EH (cell line): ENCODE measurements at regions not wholly inside any gene's neighbourhood (a gene's known extent, or its start where the extent isn't known, plus 50 kb on each side); places are given as distances from the start of the nearest gene placed in this dataset.
"Not testable (repeated sequence)": the region's sequence is repeated elsewhere in the genome, so short reads cannot be mapped to it uniquely, and the experiment has no call there.

Experiments used
- DNase-seq: peaks from one replicate; pipeline ENCODE4 v3.0.0-alpha.2; 2015; ENCODE audit warnings: low read depth

- DNase-seq: no peak
These were observed 272.8 kb downstream of the CYRIA start for GRCh38 chr2:16392647-16393499.

GRCh38 chr2:16391986-16392385, 273.6 kb downstream of the CYRIA start:
- no peak for DNase-seq

- DNase-seq: no peak
These were observed 275.1 kb downstream of the CYRIA start for GRCh38 chr2:16390561-16390960.

- no peak for DNase-seq
These were observed 276.0 kb downstream of the CYRIA start for GRCh38 chr2:16389611-16390010.

GRCh38 chr2:16388199-16388830, 277.3 kb downstream of the CYRIA start:
- not testable (repeated sequence) for DNase-seq

- DNase-seq: no peak
These were observed 278.1 kb downstream of the CYRIA start for GRCh38 chr2:16387461-16387984.

- no peak for DNase-seq
These were observed 279.2 kb downstream of the CYRIA start for GRCh38 chr2:16386431-16386830.

GRCh38 chr2:16386031-16386430, 279.6 kb downstream of the CYRIA start:
- no peak for DNase-seq

GRCh38 chr2:16385341-16385740, 280.3 kb downstream of the CYRIA start:
- no peak for DNase-seq

- no peak for DNase-seq
These were observed 282.2 kb downstream of the CYRIA start for GRCh38 chr2:16383411-16383810.

- DNase-seq: no peak
These were observed 283.2 kb downstream of the CYRIA start for GRCh38 chr2:16382451-16382850.

- no peak for DNase-seq
These were observed 284.1 kb downstream of the CYRIA start for GRCh38 chr2:16381511-16381910.

- not testable (repeated sequence) for DNase-seq
These were observed 285.7 kb downstream of the CYRIA start for GRCh38 chr2:16379901-16380300.

GRCh38 chr2:16379061-16379460, 286.6 kb downstream of the CYRIA start:
- not testable (repeated sequence) for DNase-seq

- no peak for DNase-seq
These were observed 287.6 kb downstream of the CYRIA start for GRCh38 chr2:16378031-16378430.

- no peak for DNase-seq
These were observed 289.7 kb downstream of the CYRIA start for GRCh38 chr2:16375981-16376380.

- no peak for DNase-seq
These were observed 290.3 kb downstream of the CYRIA start for GRCh38 chr2:16375351-16375750.

GRCh38 chr2:16374671-16375070, 291.0 kb downstream of the CYRIA start:
- DNase-seq: no peak

- no peak for DNase-seq
These were observed 292.3 kb downstream of the CYRIA start for GRCh38 chr2:16373341-16373740.

GRCh38 chr2:16371751-16372150, 293.9 kb downstream of the CYRIA start:
- DNase-seq: no peak

GRCh38 chr2:16368951-16369350, 296.7 kb downstream of the CYRIA start:
- no peak for DNase-seq

- DNase-seq: no peak
These were observed 297.3 kb downstream of the CYRIA start for GRCh38 chr2:16368328-16368727.

GRCh38 chr2:16365366-16365765, 300.3 kb downstream of the CYRIA start:
- no peak for DNase-seq
